G401 (cell line): ENCODE measurements at regions not wholly inside any gene's neighbourhood (a gene's known extent, or its start where the extent isn't known, plus 50 kb on each side); places are given as distances from the start of the nearest gene placed in this dataset.
"Not testable (repeated sequence)": the region's sequence is repeated elsewhere in the genome, so short reads cannot be mapped to it uniquely, and the experiment has no call there.

Source experiments
- DNase-seq: peaks from one replicate; pipeline ENCODE4 v3.0.0-alpha.2; 2015; ENCODE audit warnings: low spot score
- in situ Hi-C: cut with HindIII; loops from 2 replicates; pipeline ENCODE4 v1.10.0; 2016; ENCODE audit warnings: low sequenced_read_pairs, mixed read lengths

DNA sequence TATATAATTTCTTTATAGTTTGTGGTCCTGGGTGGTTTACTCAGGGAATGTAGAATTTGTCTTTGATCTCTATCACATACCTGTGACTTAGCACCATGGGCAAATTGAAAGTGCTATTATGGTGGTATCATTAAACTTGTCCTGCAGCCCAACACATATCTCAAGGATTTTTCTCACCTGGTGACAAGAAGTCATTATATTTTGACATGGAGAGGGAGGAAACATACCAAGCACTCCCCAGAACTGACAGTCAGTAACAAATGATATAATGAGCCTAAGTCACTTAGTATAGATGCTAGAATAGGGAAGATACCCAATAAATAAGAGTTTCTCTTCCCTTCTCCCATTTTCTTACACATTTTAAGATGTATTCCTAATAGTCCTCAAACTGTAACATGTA lies 805.5 kb upstream of the KIF2B start:
- in situ Hi-C loops: no loop called here
- DNase-seq: no peak

DNA sequence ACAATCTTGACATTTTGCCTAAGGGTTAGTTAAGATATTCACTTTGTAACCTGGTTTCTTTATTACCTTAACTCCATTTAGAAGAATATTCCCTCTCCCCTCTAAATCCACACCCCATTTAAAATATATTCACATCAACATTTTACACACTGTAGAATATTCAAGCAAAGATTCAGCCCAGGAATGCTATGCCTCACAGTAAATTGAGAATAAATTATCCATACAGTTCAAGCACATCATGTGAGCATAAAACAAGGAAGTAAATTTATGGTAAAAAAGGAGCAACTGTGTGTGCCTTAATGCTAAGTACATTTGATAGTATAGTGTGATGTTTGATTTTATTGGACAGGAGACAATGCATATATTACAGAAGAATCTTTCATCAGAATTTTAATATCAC lies 806.6 kb upstream of the KIF2B start:
- DNase-seq: no peak
- in situ Hi-C loops: no loop called here

DNA sequence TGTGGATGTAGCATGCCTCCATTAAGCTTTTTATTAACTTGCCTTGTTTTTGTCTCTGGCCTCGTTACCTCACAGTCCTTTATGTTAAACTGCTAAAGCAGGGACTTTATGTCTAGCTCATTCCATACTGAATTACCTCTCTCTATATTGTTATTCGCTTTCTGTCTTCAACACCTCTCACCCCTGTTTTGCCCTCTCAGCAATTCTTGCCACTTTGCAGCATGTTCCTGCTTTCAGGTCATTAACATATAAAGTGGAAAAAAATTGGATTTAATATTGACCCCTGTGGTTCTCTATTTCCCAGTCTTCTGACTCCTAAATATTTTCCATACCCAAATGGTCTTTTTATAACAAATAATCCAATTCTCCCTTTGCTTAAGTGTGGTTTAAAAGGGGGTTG lies 810.4 kb upstream of the KIF2B start:
- DNase-seq: no peak
- in situ Hi-C loops: no loop called here

DNA sequence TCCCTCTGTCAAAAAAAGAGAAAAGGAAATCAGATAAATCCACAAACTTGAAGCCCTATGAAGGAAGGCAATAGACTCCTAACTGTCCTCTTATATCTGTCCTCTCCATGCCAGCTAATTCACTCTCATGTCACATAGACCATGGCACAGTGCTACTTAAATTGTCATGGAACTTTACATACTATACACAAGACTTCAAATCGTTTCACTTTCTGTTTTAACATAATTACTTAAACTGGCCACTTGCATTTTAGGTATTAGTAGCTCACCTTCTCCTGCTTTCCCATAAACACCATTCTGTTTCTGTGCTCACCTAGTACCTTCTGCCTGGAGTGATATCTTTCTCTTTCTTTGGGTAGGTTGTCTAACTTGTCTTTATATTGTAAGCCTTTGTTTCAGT lies 816.7 kb upstream of the KIF2B start:
- no peak for DNase-seq
- in situ Hi-C loops: no loop called here

DNA sequence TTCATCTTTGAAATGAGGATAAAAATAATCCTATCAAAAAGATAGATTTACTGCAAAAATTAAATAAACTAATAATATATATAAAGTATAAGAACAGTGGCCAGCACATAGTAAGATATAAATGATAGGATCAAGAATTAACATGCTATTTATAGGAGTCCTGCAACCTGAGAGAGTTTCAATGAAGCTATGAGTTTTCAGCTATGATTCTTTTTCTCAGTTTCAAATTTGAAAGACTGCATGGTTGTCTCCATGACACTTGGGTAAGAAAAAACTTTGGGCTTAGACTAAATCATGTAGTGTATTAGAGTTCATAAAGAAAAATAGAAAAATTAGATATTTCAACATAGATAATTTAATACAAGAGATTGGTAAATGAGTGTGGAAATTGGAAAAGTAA lies 817.8 kb upstream of the KIF2B start:
- in situ Hi-C loops: no loop called here
- no peak for DNase-seq

DNA sequence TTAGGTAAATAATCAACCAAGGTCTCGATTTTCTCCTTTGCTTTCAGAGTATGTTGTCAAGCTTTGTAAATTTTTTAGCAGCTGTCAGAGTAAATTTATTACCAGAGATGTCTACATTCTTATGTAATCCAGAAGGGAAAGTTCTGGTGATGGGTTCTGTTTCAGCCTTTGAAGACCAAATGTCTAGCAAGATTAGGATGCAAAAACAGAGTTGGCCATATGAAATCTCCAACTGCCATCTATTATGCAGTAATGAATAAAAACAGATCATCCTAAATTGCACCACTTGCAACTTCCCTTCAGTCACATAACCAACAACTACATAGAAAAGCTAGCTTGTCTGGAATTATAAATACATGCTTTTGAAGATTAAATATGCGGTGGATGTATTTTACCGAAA lies 826.8 kb upstream of the KIF2B start:
- in situ Hi-C loops: no loop called here

DNA sequence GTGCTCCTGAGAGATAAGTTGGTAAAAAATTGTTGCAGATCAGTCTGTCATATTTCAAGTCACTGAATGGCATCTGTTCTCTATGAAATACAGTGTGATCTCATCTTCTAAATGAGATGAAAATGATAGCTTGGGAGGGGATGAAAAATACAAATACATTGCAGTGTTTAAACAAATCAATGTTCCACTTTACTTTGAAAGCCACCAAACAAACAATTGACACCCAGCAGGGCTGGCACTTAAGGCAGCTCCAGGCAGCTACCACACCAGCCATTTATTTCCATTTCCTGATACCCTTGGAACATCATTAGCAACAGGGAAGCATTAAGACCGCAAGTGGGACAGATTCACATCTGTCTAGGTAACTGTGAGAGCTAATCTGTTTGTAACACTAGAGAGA lies 827.6 kb upstream of the KIF2B start:
- DNase-seq: no peak
- in situ Hi-C loops: no loop called here

More for the DNA sequence above, 826.8 kb upstream of the KIF2B start:
- no peak for DNase-seq

DNA sequence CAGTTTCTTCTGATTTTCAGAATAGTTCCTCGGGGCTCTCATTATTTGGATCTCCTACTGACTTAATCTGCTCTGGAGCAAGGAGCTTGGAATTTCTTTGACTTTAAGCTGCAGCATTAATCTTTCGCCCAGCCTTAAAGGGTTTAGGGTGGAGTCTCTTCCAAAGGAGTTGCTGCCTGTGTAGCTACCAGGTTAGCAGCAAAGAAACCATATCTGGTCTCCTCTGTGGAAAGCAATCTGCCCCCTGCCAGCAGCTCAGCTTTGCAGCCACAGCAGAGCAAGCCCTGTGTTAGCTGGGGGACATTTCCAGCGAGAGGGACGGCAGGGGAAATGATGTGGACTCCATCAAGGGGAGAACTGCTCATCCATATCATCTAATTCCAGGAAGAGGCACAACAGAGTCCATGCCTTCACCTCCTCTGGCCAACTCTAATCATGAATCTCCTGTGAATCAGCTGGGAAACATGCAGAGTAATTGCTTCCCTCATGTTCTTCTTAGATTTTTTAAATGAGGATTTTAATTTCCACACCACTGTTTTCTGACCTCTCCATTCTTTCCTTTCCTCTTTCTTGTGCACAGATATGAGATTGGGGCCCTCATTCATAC lies 827.6 kb upstream of the CA10 start:
- in situ Hi-C loops: no loop called here

DNA sequence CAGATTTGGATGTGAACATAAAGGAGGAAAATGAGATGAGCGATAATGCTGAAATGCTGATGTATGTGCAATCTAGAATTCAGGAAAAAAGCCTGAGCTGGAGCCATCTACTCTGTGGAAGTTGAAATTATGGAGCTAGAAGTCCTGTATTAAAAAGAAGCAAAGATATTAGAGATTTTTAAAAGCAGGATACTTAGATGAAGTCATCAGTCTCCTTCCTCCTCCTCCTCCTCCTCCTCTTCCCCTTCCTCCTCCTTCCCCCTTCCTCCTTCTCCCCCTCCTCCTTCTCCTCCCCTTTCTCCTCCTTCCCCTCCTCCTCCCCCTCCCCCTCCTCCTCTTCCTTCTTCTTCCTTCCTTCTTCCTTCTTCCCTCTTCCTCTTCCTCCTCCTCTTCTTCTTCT lies 823.8 kb upstream of the CA10 start:
- in situ Hi-C loops: no loop called here
- no peak for DNase-seq

More for the DNA sequence above, 827.6 kb upstream of the CA10 start:
- no peak for DNase-seq

DNA sequence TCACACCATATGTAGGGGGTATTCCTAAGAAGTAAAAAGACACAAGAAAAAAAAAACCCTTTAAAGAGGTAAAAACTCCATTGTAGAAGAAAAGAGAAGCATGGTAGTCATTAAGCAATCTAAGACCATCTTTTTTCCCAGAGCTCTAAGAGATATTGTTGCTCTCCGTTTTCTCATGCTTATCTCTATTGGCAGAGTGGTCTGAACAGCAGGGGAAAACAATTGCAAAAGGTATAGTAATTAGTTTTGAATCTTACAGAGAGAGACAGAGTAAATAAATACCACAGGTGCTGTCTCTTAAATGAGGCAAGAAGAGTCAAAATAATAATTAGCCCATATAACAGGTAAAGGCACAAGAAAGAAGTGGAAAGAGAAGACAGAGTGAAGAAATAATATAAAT lies 821.4 kb upstream of the CA10 start:
- in situ Hi-C loops: no loop called here

DNA sequence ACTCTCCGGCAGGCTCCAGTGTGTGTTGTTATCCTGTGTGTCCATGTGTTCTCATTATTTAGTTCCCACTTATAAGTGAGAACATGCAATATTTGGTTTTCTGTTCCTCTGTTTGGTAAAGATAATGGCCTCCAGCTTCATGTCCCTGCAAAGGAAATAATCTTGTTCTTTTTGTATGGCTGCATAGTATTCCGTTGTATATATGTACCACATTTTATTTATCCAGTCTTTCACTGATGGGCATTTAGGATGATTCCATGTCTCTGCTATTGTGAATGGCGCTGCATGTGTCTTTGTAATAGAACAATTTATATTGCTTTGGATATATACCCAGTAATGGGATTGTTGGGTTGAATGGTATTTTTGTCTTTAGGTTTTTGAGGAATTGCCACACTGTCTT lies 807.3 kb upstream of the CA10 start:
- in situ Hi-C loops: no loop called here
- no peak for DNase-seq

More for the DNA sequence above, 821.4 kb upstream of the CA10 start:
- no peak for DNase-seq

DNA sequence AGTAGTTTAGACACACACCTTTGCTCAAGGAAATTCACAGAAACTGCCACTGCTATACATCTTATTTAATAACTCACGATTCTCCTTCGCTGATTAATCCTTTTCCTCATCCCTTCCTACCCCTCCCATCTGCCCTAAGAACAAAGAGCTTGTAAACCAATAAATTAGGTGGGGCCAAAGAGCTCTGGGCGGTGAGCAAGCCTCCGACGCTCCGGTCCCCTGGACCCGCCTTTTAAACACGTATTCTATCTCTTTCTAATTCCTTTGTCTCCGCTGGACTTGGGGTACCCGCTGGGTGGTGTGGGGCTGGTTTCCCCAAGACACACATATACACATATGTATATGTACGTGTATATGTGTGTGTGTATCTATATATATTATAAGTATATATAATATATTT lies 803.2 kb upstream of the CA10 start:
- DNase-seq, in situ Hi-C loops: not testable (repeated sequence)

DNA sequence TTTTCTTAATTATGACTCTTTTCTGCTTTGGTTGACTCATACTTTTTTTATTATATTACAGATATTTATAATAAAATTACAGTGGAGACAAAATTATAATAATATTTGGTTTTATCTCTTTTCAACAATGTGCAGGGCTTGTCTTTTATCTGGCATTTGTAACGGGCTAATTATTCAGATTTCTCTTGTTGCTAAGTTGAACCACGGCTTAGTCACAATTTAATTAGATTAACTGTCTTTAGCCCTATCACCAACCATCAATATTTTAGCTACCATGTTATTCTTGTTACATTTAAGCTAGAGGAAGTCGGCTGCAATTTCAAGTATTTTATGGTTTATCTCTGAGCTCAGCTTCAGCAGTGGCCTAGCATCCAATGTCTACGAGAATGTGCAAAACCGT lies 798.9 kb upstream of the CA10 start:
- in situ Hi-C loops: no loop called here
- DNase-seq: no peak

DNA sequence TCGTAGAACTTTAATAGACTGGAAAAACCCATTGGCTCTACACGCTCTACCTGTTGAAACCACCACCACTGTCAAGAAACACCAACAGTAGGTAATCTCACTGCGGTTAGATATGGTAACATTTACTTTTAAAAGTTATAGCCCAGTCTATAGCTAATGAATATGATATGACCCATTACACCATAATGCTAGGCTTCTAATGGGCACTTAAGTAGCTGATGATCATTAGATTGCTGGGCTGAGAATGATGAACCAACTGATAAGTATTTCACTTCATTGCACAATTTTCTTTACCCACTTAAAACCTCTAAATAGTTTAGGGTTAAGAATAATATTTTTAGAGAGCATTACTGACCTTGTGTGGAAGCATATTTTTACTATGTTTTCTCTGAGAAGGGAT lies 788.9 kb upstream of the CA10 start:
- no peak for DNase-seq
- in situ Hi-C loops: no loop called here

DNA sequence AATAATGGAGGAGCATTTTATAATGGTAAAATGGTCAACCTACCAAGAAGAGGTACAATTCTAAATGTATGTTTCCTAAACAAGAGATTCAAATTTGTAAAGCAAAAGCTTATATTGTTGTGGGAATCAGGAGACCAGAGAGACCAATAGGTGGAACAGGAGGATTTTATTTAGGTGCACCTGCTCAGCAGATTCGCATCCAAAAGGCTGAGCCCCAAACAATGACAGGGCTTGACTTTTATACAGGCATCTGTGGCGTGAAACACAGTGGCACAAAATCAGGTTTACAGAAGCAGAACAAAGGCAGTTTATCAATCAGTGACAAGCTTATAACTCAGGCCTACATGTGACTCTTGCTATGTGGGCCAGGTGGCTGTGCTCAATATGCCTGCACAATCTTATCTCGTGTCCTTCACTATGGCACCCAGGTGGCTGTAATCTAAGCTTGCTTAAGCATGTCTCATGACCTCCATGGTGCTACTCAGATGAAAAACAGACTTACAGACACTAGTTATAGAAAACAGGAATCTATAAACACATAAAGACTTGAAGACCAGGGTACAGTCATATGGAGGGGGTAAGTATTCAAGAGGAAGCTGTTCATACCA lies 780.2 kb upstream of the CA10 start:
- in situ Hi-C loops: no loop called here
- DNase-seq: no peak

DNA sequence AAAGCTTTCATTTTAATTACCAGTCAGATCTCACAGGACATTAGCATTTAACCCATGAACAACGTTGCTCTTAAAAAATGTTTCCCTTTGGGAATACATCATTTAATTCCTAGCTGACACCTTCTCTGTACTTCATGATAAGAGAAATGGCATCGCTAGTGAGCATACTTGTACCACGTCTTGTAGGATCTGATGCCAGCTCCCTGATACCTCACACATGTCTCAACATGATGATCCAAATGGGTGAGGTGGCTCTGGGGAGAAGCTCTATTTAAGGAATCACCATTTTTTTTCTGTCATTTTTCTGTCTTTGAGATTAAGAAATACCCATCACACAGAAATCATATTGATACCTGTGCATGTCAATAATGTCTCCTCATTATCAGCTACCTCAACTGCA lies 772.1 kb upstream of the CA10 start:
- in situ Hi-C loops: no loop called here
- DNase-seq: no peak

DNA sequence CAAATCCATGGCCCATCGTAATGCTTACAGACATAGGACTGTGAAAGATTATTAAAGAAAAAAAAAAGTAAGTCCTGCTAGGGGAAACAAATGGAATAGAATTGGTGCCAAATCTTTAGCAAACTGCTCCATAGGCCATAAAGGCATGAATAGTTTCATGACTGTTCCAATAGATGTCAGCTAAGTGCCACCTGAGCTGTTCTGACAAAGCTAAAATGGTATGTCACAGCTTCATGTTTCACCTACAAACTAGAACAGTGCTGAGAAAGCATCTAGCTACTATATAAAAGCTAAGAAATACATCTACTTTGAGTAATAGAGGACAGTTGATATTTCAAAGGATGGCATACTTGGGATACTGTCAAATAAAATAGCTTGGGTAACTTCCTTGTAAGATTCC lies 771.6 kb upstream of the CA10 start:
- in situ Hi-C loops: no loop called here
- no peak for DNase-seq

DNA sequence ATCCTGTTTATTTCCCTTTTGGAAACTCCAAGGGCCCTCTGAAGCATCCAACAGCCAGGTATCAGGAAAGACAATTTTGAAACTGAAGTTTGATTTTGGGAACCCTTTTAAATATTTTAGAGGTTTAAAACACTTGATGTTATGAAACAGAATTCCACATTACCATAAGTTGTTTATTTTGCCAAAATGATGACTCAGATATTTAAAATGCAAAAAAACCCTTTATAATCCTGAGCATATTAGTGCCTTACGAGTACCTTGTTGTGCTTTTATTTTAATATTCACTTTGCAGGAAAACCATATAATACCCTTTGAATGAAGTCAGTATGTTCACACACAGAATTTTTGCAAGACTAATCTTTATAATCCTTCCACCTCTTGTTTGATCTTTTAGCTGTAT lies 765.1 kb upstream of the CA10 start:
- DNase-seq: no peak
- in situ Hi-C loops: no loop called here

DNA sequence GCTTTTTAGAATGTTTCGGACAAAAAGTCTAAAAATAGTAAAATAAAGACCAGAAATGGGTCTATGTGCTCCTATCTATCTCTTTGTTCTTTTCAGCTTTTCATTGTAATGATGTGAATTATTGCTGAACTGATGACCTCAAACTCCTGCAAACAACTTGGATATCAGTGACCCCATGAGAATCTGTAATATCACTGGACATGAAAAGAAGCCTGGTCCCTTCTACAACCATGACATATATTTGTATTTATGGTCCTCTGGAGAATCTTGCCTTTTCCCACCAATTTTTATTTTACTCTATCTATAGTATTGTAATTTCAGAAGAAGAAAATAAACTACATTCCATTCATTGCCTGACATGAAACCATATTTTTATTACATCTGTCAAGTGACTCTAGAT lies 740.7 kb upstream of the CA10 start:
- in situ Hi-C loops: no loop called here
- no peak for DNase-seq

DNA sequence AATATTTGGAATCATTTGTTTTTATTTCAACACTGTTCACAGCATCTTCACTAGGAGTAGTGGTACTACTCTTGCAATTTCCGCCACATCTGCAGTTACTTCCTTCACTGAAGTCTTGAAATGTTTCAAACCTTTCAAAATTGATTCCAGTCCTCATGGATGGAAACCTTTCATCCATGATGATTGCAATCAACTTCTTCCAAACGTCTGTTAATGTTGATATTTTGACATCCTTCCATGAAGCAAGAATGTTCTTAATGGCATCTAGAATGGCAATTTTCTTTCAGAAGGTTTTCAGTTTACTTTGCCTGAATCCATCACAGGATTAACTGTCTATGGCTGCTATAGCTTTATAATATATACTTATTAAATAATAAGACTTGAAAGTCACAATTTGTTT lies 736.8 kb upstream of the CA10 start:
- DNase-seq: no peak
- in situ Hi-C loops: no loop called here

DNA sequence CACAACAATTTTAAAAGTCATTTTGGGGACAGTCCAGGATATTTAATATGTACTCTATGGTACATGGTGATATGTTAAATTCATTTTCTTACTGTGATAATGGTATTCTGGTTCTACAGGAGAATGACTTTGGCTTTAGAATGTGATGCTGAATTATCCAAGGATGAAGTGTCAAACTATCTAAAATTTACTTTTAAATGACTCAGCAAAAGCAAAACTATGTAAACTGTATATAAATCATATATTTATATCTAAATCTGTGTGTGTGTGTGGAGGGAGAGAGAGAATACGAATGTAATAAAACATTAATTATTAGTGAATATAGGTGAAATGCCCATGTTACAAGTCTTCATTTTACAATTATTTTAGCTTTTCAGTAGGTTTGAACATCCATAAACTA lies 733.8 kb upstream of the CA10 start:
- DNase-seq: no peak
- in situ Hi-C loops: no loop called here

DNA sequence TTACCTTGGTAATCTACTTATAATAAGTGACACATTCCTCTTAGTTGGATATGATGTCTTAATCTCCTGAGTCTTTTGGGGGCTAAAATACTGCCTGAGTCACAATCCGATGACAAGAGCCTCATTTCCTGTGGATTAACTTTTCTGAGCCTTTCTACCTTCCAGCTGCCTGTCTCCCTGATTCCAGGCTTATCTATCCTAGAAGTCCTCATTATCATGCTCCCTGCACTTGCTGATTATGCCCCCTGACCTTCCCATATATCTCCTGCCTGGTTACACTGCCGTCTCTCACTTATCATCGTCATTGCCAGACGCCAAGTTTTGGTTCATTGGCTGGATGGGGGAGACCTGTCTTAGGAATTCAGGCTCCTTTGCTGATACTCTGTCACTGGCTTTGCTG lies 727.4 kb upstream of the CA10 start:
- no peak for DNase-seq

More for the DNA sequence above, 727.4 kb upstream of the CA10 start:
- in situ Hi-C loops: no loop called here
